HL-60 (cell line): ENCODE measurements at regions not wholly inside any gene's neighbourhood (a gene's known extent, or its start where the extent isn't known, plus 50 kb on each side); places are given as distances from the start of the nearest gene placed in this dataset.

Source experiments
- DNase-seq, 2 experiments: peaks; one replicate each; pipeline ENCODE4 v3.0.0-alpha.2; 2010 to 2020; ENCODE audit warnings: low read depth in 1 of 2, low spot score in 1 of 2
- H3K27ac ChIP-seq: fragments of 250-450 bp; sonication (Bioruptor Pico); replicated peaks from 2 replicates; pipeline ENCODE4 v1.5.1; 2020; ENCODE audit warnings: mild to moderate bottlenecking, moderate library complexity
- H3K27me3 ChIP-seq: fragments of 250-450 bp; sonication (Bioruptor Pico); 2 replicates; pipeline ENCODE4 v1.5.1; 2021; ENCODE audit warnings: mild to moderate bottlenecking, moderate library complexity; ENCODE audit not compliant: insufficient read depth, poor library complexity, severe bottlenecking
- H3K4me3 ChIP-seq: replicated peaks from 2 replicates; pipeline ENCODE4 v1.5.1; 2011; ENCODE audit warnings: mild to moderate bottlenecking, control low read depth, low read length; ENCODE audit not compliant: insufficient read depth
- CTCF ChIP-seq: IDR thresholded peaks from one replicate; pipeline ENCODE4 v1.5.1; 2011; ENCODE audit warnings: low read length, control low read depth, inconsistent platforms; ENCODE audit not compliant: insufficient read depth
- GABPA ChIP-seq: IDR thresholded peaks from 2 replicates; pipeline ENCODE4 v1.6.1; 2012; ENCODE audit warnings: low read depth
- POLR2AphosphoS5 ChIP-seq: IDR thresholded peaks from 2 replicates; pipeline ENCODE4 v1.6.1; 2012; ENCODE audit warnings: low read depth
- REST ChIP-seq: IDR thresholded peaks from 2 replicates; pipeline ENCODE4 v1.6.1; 2012; ENCODE audit warnings: low read depth; ENCODE audit not compliant: insufficient replicate concordance
- SPI1 ChIP-seq: IDR thresholded peaks from 2 replicates; pipeline ENCODE4 v1.6.1; 2012; ENCODE audit warnings: low read depth, mild to moderate bottlenecking, borderline replicate concordance

DNA sequence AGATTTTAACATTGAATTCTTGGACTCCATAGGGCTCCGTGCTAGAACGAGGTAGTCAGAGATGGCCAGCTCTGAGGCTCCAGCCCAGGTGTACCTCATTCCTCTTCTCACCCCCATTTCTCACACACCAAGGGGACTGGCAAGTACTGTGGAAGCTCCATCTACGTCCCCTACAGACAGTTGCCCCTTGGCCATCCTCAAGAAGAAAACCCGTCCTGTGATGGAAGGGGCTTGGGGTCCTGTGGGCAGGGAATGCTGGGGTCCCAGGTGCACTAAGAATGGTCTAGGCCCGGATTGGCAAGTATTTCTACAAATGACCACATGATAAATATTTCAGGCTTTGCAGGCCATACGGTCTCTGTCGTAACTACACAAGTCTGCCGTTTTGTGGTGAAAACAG lies 110.3 kb downstream of the PDCL3 start:
- TF ChIP-seq SPI1 = no peak
- no peak for TF ChIP-seq POLR2AphosphoS5
- no peak for TF ChIP-seq CTCF
- no peak for TF ChIP-seq GABPA
- no peak for TF ChIP-seq REST
- no peak overlapping the region for H3K27ac ChIP-seq
- no peaks in the 10 kb centered on the region for H3K27me3 ChIP-seq

GRCh38 chr2:100673691-100674485 lies 111.1 kb downstream of the PDCL3 start:
- H3K27ac ChIP-seq = no peak overlapping the region
- TF ChIP-seq CTCF (no peak), SPI1 (no peak), REST (no peak)
- DNase-seq = no peak
- no peaks in the 10 kb centered on the region for H3K27me3 ChIP-seq
- H3K4me3 ChIP-seq = no peak overlapping the region

More for the DNA sequence above, 110.3 kb downstream of the PDCL3 start:
- H3K4me3 ChIP-seq = no peak overlapping the region
- DNase-seq = no peak

DNA sequence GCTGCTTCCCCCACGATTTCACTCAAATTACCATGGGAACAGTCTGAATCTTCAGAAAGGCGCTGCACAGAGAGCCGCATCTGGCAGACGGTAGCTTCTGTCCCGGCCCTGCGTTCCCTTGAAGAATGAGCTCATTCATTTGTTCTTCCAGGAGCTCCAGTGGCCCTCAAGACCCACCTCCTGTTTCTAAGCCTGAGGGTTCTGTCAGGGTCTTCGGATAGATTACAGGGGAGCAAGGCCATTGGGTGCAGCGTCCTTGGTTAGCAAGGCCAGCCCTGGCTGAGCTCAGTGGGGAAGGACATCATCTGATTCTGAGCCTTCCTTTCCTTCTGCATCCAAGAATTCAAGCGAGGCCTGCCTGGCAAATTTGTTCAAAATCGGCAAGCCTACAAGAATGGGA lies 111.9 kb downstream of the PDCL3 start:
- TF ChIP-seq POLR2AphosphoS5 (no peak), SPI1 (no peak), REST (no peak), CTCF (no peak), GABPA (no peak)
- no peak overlapping the region for H3K4me3 ChIP-seq
- no peaks in the 10 kb centered on the region for H3K27me3 ChIP-seq
- no peak overlapping the region for H3K27ac ChIP-seq
- DNase-seq = no peak
